ENCODE measurements at regions not wholly inside any gene's neighbourhood (a gene's known extent, or its start where the extent isn't known, plus 50 kb on each side); places are given as distances from the start of the nearest gene placed in this dataset.
"Not testable (repeated sequence)": the region's sequence is repeated elsewhere in the genome, so short reads cannot be mapped to it uniquely, and the experiment has no call there.

GRCh38 chr1:157198619-157199420 is 60.6 kb upstream of the ETV3 start:
- peaks cover 0 to 50% (median 17%) of the 10 kb centered on the region in 4 donors for H3K27me3 ChIP-seq
- intact Hi-C loops (cut with DNase I), result no loop called here
- no peak overlapping the region for H3K27ac ChIP-seq (replicated peaks in 1 of 4)
- no peaks in the 10 kb centered on the region for H3K36me3 ChIP-seq
- peak; percentile 88 for DNase-seq (ENCODE audit: extremely low spot score)
- H3K9me3 ChIP-seq, result no peaks in the 10 kb centered on the region
- TF ChIP-seq POLR2A (IDR thresholded peaks at IDR 0.05; ENCODE audit: low read depth) (no peak), CTCF (IDR thresholded peaks at IDR 0.05) (no peak), POLR2AphosphoS5 (IDR thresholded peaks at IDR 0.05) (no peak), EP300 (IDR thresholded peaks at IDR 0.05) (no peak)
- peaks cover 0 to 8% (median 5%) of the 10 kb centered on the region in 4 donors for H3K4me1 ChIP-seq
- H3K4me3 ChIP-seq, result no peak overlapping the region
- WGBS, result 74% methylated on average over 4 of the region's 8 CpGs

- TF ChIP-seq CTCF (IDR thresholded peaks at IDR 0.05) (no peak), EP300 (IDR thresholded peaks at IDR 0.05) (no peak), POLR2A (IDR thresholded peaks at IDR 0.05; ENCODE audit: low read depth) (no peak), POLR2AphosphoS5 (IDR thresholded peaks at IDR 0.05) (no peak)
- Histone ChIP-seq H3K27ac (replicated peaks in 1 of 4) (no peak overlapping the region), H3K27me3 (peaks cover 0 to 49% (median 18%) of the 10 kb centered on the region in 4 donors), H3K36me3 (no peaks in the 10 kb centered on the region), H3K4me3 (no peak overlapping the region), H3K9me3 (no peaks in the 10 kb centered on the region), H3K4me1 (peaks cover 0 to 8% (median 5%) of the 10 kb centered on the region in 4 donors)
- WGBS, result 82% methylated on average over 6 of the region's 7 CpGs
- peak; percentile 47 for DNase-seq (ENCODE audit: extremely low spot score)
- intact Hi-C loops (cut with DNase I), result no loop called here
Observed at GRCh38 chr1:157197906-157198435, 59.8 kb upstream of the ETV3 start.

DNA sequence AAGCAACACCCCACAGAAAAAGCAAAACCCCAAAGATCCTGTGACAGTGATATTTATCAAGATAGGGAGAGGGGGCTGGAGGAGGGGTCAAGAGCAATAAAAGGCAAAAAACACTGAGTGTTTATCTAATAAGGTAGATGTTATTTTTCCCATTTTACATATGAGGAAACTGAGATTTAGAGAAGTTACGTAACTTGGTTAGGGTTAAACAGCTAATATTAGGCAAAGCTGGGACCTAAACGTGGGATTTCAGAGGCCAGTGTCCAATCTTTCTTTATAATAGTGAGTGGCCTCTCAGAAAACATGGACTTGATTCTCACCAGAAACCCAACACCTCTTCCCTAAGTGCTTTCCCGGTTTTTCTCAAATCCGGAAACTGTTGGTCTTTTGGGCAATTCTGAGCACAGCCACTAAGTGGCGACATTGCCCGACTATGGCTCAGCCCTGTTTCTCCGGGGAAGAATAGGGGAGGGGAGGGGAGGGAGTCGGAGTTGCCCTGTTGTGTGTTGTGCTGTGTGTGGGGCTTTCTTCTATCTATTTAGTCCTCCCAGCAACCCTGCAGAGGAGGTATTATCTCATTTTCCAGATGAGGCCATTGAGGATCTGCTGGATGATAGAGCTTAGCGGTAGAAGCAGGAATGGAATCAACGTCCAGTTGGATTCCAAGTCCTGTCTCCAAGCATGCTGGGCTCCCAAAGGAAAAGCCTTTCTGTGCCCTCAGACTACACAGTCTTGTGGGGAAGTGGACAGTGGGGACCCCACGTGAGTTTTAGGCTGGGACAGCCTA is 58.7 kb upstream of the ETV3 start:
- WGBS, result 23% methylated on average over 7 of the region's 11 CpGs
- intact Hi-C loops (cut with DNase I); H3K36me3 ChIP-seq; H3K4me1 ChIP-seq; DNase-seq (ENCODE audit: extremely low spot score); H3K9me3 ChIP-seq; H3K4me3 ChIP-seq; H3K27ac ChIP-seq (replicated peaks in 1 of 4): not testable (repeated sequence)
- TF ChIP-seq CTCF (IDR thresholded peaks at IDR 0.05), result peak in 2 of 3 experiments; percentile 18 to 42
- H3K27me3 ChIP-seq, result peaks cover 0 to 49% (median 18%) of the 10 kb centered on the region in 4 donors

DNA sequence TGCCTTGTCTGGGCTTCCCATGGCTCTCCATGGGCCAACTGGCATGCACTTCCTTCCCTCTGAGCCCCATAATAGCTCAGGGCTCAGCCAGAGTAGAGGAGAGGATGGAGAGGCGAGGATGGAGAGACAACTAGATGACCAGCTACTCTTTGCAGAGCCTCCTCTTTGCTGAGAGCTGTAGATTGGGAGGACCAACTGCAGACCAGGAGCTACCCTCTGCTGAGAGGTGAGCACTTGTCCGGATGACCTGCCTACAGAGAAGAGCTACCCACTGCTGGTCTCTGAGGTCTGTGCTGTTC is 58.0 kb upstream of the ETV3 start:
- WGBS, result 95% methylated on average over 2 of the region's 2 CpGs
- H3K4me3 ChIP-seq, result no peak overlapping the region
- peaks cover 0 to 8% (median 5%) of the 10 kb centered on the region in 4 donors for H3K4me1 ChIP-seq
- DNase-seq (ENCODE audit: extremely low spot score), result peak; percentile 83
- no peak overlapping the region for H3K27ac ChIP-seq (replicated peaks in 1 of 4)
- TF ChIP-seq CTCF (IDR thresholded peaks at IDR 0.05), result no peak
- H3K9me3 ChIP-seq, result no peaks in the 10 kb centered on the region
- intact Hi-C loops (cut with DNase I), result no loop called here
- H3K27me3 ChIP-seq, result peaks cover 0 to 51% (median 18%) of the 10 kb centered on the region in 4 donors
- H3K36me3 ChIP-seq, result no peaks in the 10 kb centered on the region
